HG03108 (cell line): ENCODE measurements at regions not wholly inside any gene's neighbourhood (a gene's known extent, or its start where the extent isn't known, plus 50 kb on each side); places are given as distances from the start of the nearest gene placed in this dataset.

Experiments used
- ATAC-seq: cut with Tn5 transposase; IDR thresholded peaks from one replicate; pipeline ENCODE4 v1.9.1; 2021; ENCODE audit warnings: moderate library complexity; ENCODE audit not compliant: unreplicated experiment

- no peak for ATAC-seq
These were observed 172.2 kb downstream of the OLFM4 start for GRCh38 chr13:53200498-53201453.

GRCh38 chr13:53201454-53202225 is 173.0 kb downstream of the OLFM4 start:
- ATAC-seq = no peak

- no peak for ATAC-seq
These were observed 176.0 kb downstream of the OLFM4 start for GRCh38 chr13:53204598-53204997.

- no peak for ATAC-seq
These were observed 177.8 kb downstream of the OLFM4 start for GRCh38 chr13:53206455-53206854.

GRCh38 chr13:53207556-53207955 is 178.9 kb downstream of the OLFM4 start:
- ATAC-seq = no peak

- ATAC-seq = no peak
These were observed 185.8 kb downstream of the OLFM4 start for GRCh38 chr13:53214433-53214832.

- no peak for ATAC-seq
These were observed 186.9 kb downstream of the OLFM4 start for GRCh38 chr13:53215563-53215962.

GRCh38 chr13:53216773-53217172 is 188.2 kb downstream of the OLFM4 start:
- ATAC-seq = no peak

- ATAC-seq = no peak
These were observed 188.6 kb downstream of the OLFM4 start for GRCh38 chr13:53217194-53217593.

- ATAC-seq = no peak
These were observed 191.4 kb downstream of the OLFM4 start for GRCh38 chr13:53220038-53220437.

- ATAC-seq = no peak
These were observed 209.1 kb downstream of the OLFM4 start for GRCh38 chr13:53237696-53238095.

- ATAC-seq = no peak
These were observed 209.6 kb downstream of the OLFM4 start for GRCh38 chr13:53238261-53238660.

- ATAC-seq = no peak
These were observed 211.9 kb downstream of the OLFM4 start for GRCh38 chr13:53240401-53241025.

- no peak for ATAC-seq
These were observed 213.3 kb downstream of the OLFM4 start for GRCh38 chr13:53241891-53242348.

GRCh38 chr13:53249236-53249635 is 220.6 kb downstream of the OLFM4 start:
- no peak for ATAC-seq

GRCh38 chr13:53250272-53250875 is 221.8 kb downstream of the OLFM4 start:
- no peak for ATAC-seq

- ATAC-seq = no peak
These were observed 222.4 kb downstream of the OLFM4 start for GRCh38 chr13:53250977-53251376.

GRCh38 chr13:53254500-53254899 is 225.9 kb downstream of the OLFM4 start:
- ATAC-seq = no peak

GRCh38 chr13:53255795-53256194 is 227.2 kb downstream of the OLFM4 start:
- no peak for ATAC-seq

- ATAC-seq = no peak
These were observed 232.0 kb downstream of the OLFM4 start for GRCh38 chr13:53260594-53260993.
